GM12892 (cell line): ENCODE measurements at regions not wholly inside any gene's neighbourhood (a gene's known extent, or its start where the extent isn't known, plus 50 kb on each side); places are given as distances from the start of the nearest gene placed in this dataset.
"Not testable (repeated sequence)": the region's sequence is repeated elsewhere in the genome, so short reads cannot be mapped to it uniquely, and the experiment has no call there.

Source experiments
- DNase-seq: peaks from one replicate; pipeline ENCODE4 v3.0.0; 2011; ENCODE audit not compliant: insufficient read length
- FAIRE-seq: peaks from 2 replicates; lab custom pipeline; 2011; peaks lifted over from hg19 to GRCh38; lab: Jason Lieb, UNC
- POLR2A ChIP-seq: IDR thresholded peaks from 2 replicates; pipeline ENCODE4 v1.6.1; 2011; ENCODE audit warnings: low read depth, low read length, control low read depth
- POLR2AphosphoS5 ChIP-seq: IDR thresholded peaks from 2 replicates; pipeline ENCODE4 v1.6.1; 2011; ENCODE audit warnings: low read depth, low read length, control low read depth
- TAF1 ChIP-seq: IDR thresholded peaks from 2 replicates; pipeline ENCODE4 v1.6.1; 2011; ENCODE audit warnings: low read depth, mild to moderate bottlenecking, control low read depth, low read length, borderline replicate concordance

- no peak for DNase-seq
- no peak for TF ChIP-seq POLR2AphosphoS5
- no peak for TF ChIP-seq TAF1
- no peak for TF ChIP-seq POLR2A
- no peak for FAIRE-seq
Observed at GRCh38 chr2:16091576-16092282, 151.4 kb downstream of the MYCN start.

DNA sequence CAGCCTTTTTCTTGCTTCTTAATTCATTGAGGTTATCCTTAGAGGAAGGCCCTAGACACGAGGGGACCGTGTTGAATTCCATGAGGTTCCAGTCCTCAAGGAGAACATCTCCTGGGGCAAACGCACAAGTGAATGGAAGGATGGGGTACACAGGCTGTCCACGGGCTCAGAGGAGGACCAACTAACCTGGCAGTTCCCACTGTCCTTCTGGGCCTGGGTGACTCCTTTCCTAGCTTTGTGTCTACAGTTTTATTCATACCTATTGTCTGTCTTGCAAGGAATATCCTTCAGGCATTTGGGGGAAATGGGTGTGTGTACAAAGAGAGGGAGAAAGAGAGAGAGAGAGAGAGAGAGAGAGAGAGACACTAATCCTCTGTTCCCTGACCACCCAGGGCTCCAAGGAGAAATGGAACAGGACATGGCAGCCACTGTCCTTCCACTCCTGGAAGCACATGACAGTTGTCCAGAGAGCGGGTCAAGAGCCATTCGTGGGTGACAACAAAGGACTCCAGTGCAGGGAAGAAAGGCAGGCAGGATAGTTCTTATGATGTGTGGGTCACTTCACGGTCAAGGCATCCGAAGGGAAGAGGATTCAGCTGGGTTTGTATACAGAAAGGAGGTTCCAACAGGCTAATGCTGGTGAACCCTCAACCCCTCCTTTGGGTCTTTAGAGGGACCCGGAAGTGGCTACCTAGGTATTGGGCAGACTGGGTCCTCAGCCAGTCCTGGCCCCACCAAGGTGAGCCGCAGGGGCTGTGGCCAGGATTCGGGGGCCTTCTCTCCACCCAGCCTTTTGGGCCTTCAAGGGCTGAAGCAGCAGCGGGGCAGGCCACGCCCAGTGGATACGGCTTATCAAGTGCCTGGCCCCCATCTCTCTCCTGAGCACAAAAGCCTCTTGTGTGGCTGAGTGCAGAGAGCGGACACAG is 150.6 kb downstream of the MYCN start:
- FAIRE-seq (no peak), DNase-seq (no peak)
- no peak for TF ChIP-seq POLR2A
- no peak for TF ChIP-seq TAF1
- no peak for TF ChIP-seq POLR2AphosphoS5

DNA sequence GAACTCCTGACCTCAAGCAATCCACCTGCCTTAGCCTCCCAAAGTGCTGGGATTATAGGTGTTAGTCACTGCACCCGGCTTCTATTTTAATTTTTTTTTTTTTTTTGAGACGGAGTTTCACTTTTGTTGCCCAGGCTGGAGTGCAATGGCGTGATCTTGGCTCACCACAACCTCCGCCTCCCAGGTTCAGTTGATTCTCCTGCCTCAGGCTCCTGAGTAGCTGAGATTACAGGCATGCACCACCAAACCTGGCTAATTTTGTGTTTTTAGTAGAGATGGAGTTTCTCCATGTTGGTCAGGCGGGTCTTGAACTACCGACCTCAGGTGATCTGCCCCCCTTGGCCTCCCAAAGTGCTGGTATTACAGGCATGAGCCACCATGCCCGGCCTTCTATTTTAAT is 149.1 kb downstream of the MYCN start:
- FAIRE-seq, DNase-seq: not testable (repeated sequence)

GRCh38 chr2:16088802-16089112 is 148.4 kb downstream of the MYCN start:
- TF ChIP-seq TAF1 (no peak), POLR2AphosphoS5 (no peak), POLR2A (no peak)
- DNase-seq (no peak), FAIRE-seq (no peak)

GRCh38 chr2:16088035-16088801 is 147.9 kb downstream of the MYCN start:
- TF ChIP-seq POLR2AphosphoS5 = no peak
- TF ChIP-seq POLR2A = no peak
- no peak for TF ChIP-seq TAF1
- DNase-seq = no peak
- no peak for FAIRE-seq

- not testable (repeated sequence) for DNase-seq, FAIRE-seq
Observed at GRCh38 chr2:16086136-16086535, 145.8 kb downstream of the MYCN start.

DNA sequence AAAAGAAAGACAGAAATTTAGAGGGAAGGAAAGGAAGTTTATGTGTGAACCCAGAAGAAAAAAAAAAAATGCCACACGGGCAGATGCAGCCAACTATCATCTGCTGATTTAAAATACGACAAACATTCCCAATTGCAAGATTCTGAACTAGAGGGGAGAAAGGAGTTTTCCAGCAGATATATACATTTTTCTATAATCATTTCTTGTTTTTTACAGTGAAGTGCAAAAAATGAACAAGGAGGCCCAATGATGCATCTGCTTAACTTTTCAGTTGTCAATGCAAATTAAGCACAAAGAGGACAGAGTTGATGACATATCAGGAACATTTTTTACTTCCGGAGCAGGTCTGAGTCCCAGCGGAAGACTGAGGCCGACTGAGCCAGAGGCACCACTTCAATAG is 144.7 kb downstream of the MYCN start:
- TF ChIP-seq POLR2AphosphoS5 = no peak
- TF ChIP-seq TAF1 = no peak
- TF ChIP-seq POLR2A = no peak
- FAIRE-seq = no peak
- no peak for DNase-seq

DNA sequence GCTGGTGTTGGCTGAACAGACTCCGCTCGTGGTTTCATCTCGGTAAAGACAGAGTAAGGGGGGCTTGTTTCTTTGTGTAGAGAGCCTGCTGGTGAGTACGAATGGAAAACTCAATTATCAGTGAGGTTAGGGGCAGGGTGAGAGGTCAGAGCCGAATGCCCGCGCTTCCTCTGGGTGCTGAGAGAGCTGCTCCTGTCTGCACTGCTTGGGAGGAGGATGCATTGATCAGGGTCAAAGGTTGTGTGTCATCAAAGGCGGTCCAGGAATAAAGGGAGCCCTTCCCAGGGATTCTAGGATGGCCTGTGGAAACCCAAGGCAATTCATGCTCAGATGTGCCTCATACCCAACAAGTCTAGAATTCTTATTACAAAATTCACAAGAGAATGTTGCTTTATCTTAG is 143.9 kb downstream of the MYCN start:
- TF ChIP-seq POLR2A (no peak), POLR2AphosphoS5 (no peak), TAF1 (no peak)
- FAIRE-seq (no peak), DNase-seq (no peak)

DNA sequence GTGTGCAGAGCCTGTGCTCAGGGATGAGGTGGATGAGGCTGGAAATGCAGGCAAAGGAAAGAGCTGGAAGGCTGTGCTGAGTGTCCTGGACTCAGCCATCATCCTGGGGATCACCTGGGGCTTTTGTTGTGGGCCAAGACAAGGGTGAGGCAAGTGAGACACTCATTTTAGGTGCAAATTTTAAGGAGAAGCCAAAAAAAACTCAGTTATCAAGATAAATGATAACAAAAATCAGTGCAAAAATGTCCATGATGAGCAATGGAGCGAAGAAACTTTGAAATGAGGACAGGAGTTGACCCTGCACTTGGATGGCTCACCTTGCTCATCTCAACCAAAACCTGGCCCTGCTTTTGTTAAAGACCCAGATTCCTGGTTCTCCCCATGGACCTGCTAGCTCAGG is 141.9 kb downstream of the MYCN start:
- no peak for TF ChIP-seq TAF1
- no peak for DNase-seq
- FAIRE-seq = no peak

DNA sequence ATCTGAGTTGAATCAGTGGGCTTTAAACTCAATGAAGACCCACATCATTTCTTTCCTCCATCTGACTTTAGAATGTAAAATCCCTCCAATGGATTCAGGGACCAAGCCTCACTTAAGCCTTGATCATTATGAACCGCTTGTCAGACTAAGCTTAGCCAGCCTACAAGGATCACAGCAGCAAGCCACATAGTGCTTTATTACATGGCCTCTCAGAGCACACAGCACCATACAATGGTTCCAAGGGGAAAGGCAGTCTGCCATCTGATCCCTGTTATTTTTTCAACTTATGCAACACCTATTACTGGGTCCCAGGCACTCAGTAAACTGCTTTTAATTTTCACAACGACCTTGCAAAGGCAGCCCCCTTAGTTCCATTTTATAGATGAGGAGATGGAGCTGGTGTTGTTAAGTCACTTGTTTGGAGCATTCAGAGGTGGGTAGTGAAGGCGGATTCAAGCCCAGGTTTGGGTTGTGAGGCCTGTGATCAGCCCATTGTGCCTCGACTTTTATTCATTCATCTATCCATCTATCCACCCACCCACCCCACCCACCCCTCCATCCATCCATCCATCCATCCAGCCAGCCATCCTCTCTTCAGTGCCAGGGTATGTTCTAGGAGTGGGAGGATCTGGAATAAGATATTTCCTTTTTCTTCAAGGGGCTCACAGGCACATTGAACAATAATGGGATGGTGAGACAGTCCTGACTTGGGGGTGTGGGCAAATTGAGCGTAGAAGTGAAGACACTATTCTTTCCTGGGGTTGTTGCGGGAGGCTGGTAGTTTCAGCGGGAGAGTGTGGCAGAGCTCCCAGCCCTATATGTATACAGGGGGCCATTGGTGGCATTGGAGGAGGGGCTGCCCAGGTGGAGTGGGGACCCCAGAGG is 141.2 kb downstream of the MYCN start:
- DNase-seq (no peak), FAIRE-seq (no peak)
- no peak for TF ChIP-seq TAF1
- TF ChIP-seq POLR2AphosphoS5 = no peak
- TF ChIP-seq POLR2A = no peak

DNA sequence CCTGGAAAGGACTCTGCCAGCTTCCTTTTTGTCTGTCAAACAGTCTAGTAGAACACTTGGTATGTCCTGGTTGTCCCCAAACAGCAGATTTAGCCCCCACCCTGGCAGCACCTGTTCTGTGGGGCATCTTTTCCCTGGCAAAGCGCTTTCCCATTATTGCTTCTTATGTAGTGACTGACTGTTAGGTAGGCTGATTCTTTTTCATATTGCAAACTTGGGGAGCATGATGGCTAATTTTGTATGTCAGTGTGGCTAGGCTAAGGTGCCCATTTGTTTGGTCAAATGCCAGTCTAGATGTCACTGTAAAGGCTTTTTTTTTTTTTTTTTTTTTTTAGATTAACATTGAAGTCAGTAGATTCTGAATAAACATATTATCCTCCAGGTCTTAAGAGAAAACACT is 140.2 kb downstream of the MYCN start:
- no peak for DNase-seq
- FAIRE-seq = no peak
- no peak for TF ChIP-seq POLR2AphosphoS5
- no peak for TF ChIP-seq POLR2A
- no peak for TF ChIP-seq TAF1

- DNase-seq (no peak), FAIRE-seq (no peak)
- TF ChIP-seq TAF1 = no peak
- no peak for TF ChIP-seq POLR2A
- no peak for TF ChIP-seq POLR2AphosphoS5
Observed at GRCh38 chr2:16080071-16080470, 139.7 kb downstream of the MYCN start.
